K562 (cell line): ENCODE measurements at regions not wholly inside any gene's neighbourhood (a gene's known extent, or its start where the extent isn't known, plus 50 kb on each side); places are given as distances from the start of the nearest gene placed in this dataset.
A peak's percentile ranks its signal among the peaks of the same experiment; 100 is the strongest.

Source experiments
- ATF1 ChIP-seq, 2 experiments: fragments of 450-650 bp in 1 of 2; IDR thresholded peaks; 2 replicates each; pipeline ENCODE4 v1.6.1; 2016; ENCODE audit warnings: missing compliant biosample characterization in 1 of 2, missing genetic modification characterization in 1 of 2
- BHLHE40 ChIP-seq: IDR thresholded peaks from 2 replicates; pipeline ENCODE4 v1.6.1; 2011; ENCODE audit warnings: low read length, improper control_type of control experiment
- CEBPZ ChIP-seq: fragments of 150-350 bp; IDR thresholded peaks from 2 replicates; pipeline ENCODE4 v1.6.1; 2014; ENCODE audit warnings: low read depth, mild to moderate bottlenecking, low read length, borderline replicate concordance
- E2F6 ChIP-seq, 2 experiments: IDR thresholded peaks; 2 replicates each; pipeline ENCODE4 v1.6.1; 2011; ENCODE audit warnings: borderline replicate concordance in 1 of 2, control low read depth in 1 of 2, low read depth in 1 of 2, low read length in 1 of 2, mild to moderate bottlenecking in 1 of 2, mixed read lengths in 1 of 2, moderate library complexity in 1 of 2; ENCODE audit not compliant: insufficient read depth in 1 of 2, insufficient read length in 1 of 2, poor library complexity in 1 of 2, severe bottlenecking in 1 of 2; ENCODE audit errors: extremely low read depth in 1 of 2
- ESRRB ChIP-seq: fragments of 250-450 bp; sonication (Bioruptor Pico); IDR thresholded peaks from 2 replicates; pipeline ENCODE4 v1.5.0; 2020; ENCODE audit warnings: mild to moderate bottlenecking, moderate library complexity, borderline replicate concordance
- FOSL1 ChIP-seq: fragments of 200-800 bp; sonication (Bioruptor generic); conservative IDR thresholded peaks from 2 replicates; pipeline ENCODE4 v1.6.1; 2016; ENCODE audit warnings: missing genetic modification characterization, missing compliant biosample characterization
- FOXM1 ChIP-seq, 2 experiments: fragments of 450-650 bp in 1 of 2; sonication (generic) in 1 of 2; formaldehyde crosslinking in 1 of 2; IDR thresholded peaks; 2 replicates each; pipeline versions ENCODE4 v1.6.1 to v1.9.0; 2017 to 2022; ENCODE audit warnings: low read depth in 2 of 2, mild to moderate bottlenecking in 2 of 2, missing genetic modification reagents in 1 of 2, moderate library complexity in 1 of 2
- FOXO4 ChIP-seq: fragments of 450-650 bp; formaldehyde crosslinking; IDR thresholded peaks from 2 replicates; pipeline ENCODE4 v1.4.0; 2020; ENCODE audit warnings: mild to moderate bottlenecking, moderate library complexity
- HDGF ChIP-seq: fragments of 450-650 bp; IDR thresholded peaks from 2 replicates; pipeline ENCODE4 v1.6.1; 2016
- IFI16 ChIP-seq: fragments of 250-450 bp; sonication (Bioruptor Pico); IDR thresholded peaks from 2 replicates; pipeline ENCODE4 v2.1.2; 2022; ENCODE audit warnings: mild to moderate bottlenecking, inconsistent platforms
- MCM7 ChIP-seq, 2 experiments: fragments of 450-650 bp; IDR thresholded peaks; 2 replicates each; pipeline ENCODE4 v1.6.1; 2016 to 2018
- PTRF ChIP-seq: fragments of 450-650 bp; IDR thresholded peaks from 2 replicates; pipeline ENCODE4 v1.6.1; 2016; ENCODE audit warnings: mild to moderate bottlenecking, missing genetic modification characterization, missing compliant biosample characterization
- TEAD1 ChIP-seq, 2 experiments: fragments of 450-650 bp in 1 of 2; sonication (generic) in 1 of 2; formaldehyde crosslinking; IDR thresholded peaks; 2 replicates each; pipeline versions ENCODE4 v1.4.0 to v1.8.0; 2020 to 2022; ENCODE audit warnings: mild to moderate bottlenecking in 2 of 2, missing genetic modification reagents in 1 of 2
- ZBTB1 ChIP-seq: sonication (generic); formaldehyde crosslinking; IDR thresholded peaks from 2 replicates; pipeline ENCODE4 v1.8.1; 2023; ENCODE audit warnings: missing genetic modification reagents, low read depth, mild to moderate bottlenecking, borderline replicate concordance
- ZC3H8 ChIP-seq: fragments of 450-650 bp; IDR thresholded peaks from 2 replicates; pipeline ENCODE4 v1.6.1; 2017
- ZNF12 ChIP-seq: sonication (generic); formaldehyde crosslinking; IDR thresholded peaks from 2 replicates; pipeline ENCODE4 v1.4.0; 2020; ENCODE audit warnings: mild to moderate bottlenecking, missing genetic modification reagents
- ZNF121 ChIP-seq: sonication (generic); formaldehyde crosslinking; conservative IDR thresholded peaks from 2 replicates; pipeline ENCODE4 v1.8.0; 2022; ENCODE audit warnings: missing genetic modification reagents
- ZNF282 ChIP-seq: sonication (generic); formaldehyde crosslinking; IDR thresholded peaks from 2 replicates; pipeline ENCODE4 v1.8.1; 2023; ENCODE audit warnings: missing genetic modification reagents
- ZNF41 ChIP-seq: fragments of 250-450 bp; sonication (Bioruptor Pico); conservative IDR thresholded peaks from 2 replicates; pipeline ENCODE4 v1.4.0; 2020; ENCODE audit warnings: mild to moderate bottlenecking
- ZNF561 ChIP-seq: fragments of 450-650 bp; formaldehyde crosslinking; conservative IDR thresholded peaks from 2 replicates; pipeline ENCODE4 v1.4.0; 2020; ENCODE audit warnings: mild to moderate bottlenecking, moderate library complexity
- ZNF740 ChIP-seq, 3 experiments: fragments of 200-800 bp in 1 of 3; sonication (Bioruptor generic) in 1 of 3; sonication (generic) in 1 of 3; formaldehyde crosslinking in 1 of 3; IDR thresholded peaks; 2 replicates each; pipeline versions ENCODE4 v1.6.1 to v1.8.0; 2016 to 2022; ENCODE audit warnings: mild to moderate bottlenecking in 2 of 3, missing compliant biosample characterization in 2 of 3, missing genetic modification characterization in 2 of 3, missing genetic modification reagents in 1 of 3
- ZNF766 ChIP-seq: fragments of 200-800 bp; sonication (Bioruptor generic); conservative IDR thresholded peaks from 2 replicates; pipeline ENCODE4 v1.6.1; 2016; ENCODE audit warnings: missing genetic modification characterization, missing compliant biosample characterization

- TF ChIP-seq FOXM1 (IDR thresholded peaks at IDR 0.05; ENCODE audit: low read depth) (no peak), FOXM1 (CRISPR knock-in tag; IDR thresholded peaks at IDR 0.05; ENCODE audit: low read depth) (no peak), E2F6 (IDR thresholded peaks at IDR 0.05; ENCODE audit: borderline replicate concordance in 1 of 2, extremely low read depth in 1 of 2, insufficient read depth in 1 of 2, insufficient read length in 1 of 2, low read depth in 1 of 2, low read length in 1 of 2, poor library complexity in 1 of 2, severe bottlenecking in 1 of 2) (no peak), HDGF (no peak), ZNF766 (CRISPR knock-in tag) (peak; percentile 89), MCM7 (IDR thresholded peaks at IDR 0.05) (no peak), ZNF561 (peak; percentile 66; the same call in 1 of the 2 replicates), TEAD1 (CRISPR knock-in tag; IDR thresholded peaks at IDR 0.05) (peak in 1 of 2 experiments; percentile 69; a peak in 1 of 4 replicates), FOSL1 (tag) (no peak), ZC3H8 (no peak), ESRRB (0 out of 2 replicates have a peak, but pooled peaks have one; percentile 36), CEBPZ (no peak), IFI16 (CRISPR knock-in tag) (no peak), ZNF282 (CRISPR knock-in tag) (no peak), ZNF740 (CRISPR knock-in tag; IDR thresholded peaks at IDR 0.05) (no peak), ZNF740 (tag; IDR thresholded peaks at IDR 0.05) (peak in 1 of 2 experiments; percentile 92; a peak in 2 of 4 replicates), BHLHE40 (no peak), PTRF (peak; percentile 93), ZNF121 (CRISPR knock-in tag) (no peak), ZNF41 (CRISPR knock-in tag) (peak; percentile 86), ZBTB1 (CRISPR knock-in tag) (no peak), FOXO4 (peak; percentile 87; the same call in 1 of the 2 replicates), ZNF12 (no peak), ATF1 (CRISPR knock-in tag; IDR thresholded peaks at IDR 0.05) (no peak), ATF1 (tag; IDR thresholded peaks at IDR 0.05) (0 out of 2 replicates have a peak, but pooled peaks have one; percentile 10)
These were observed 708.0 kb downstream of the TMEM182 start (continued) for GRCh38 chr2:103469800-103470199.
